NT2/D1 (cell line): ENCODE measurements at regions not wholly inside any gene's neighbourhood (a gene's known extent, or its start where the extent isn't known, plus 50 kb on each side); places are given as distances from the start of the nearest gene placed in this dataset.

Experiments used
- DNase-seq: peaks from one replicate; pipeline ENCODE4 v3.0.0-alpha.2; 2011; ENCODE audit warnings: low read depth, low spot score
- H3K27me3 ChIP-seq: 2 replicates; pipeline ENCODE4 v1.6.0; 2011; ENCODE audit warnings: mild to moderate bottlenecking; ENCODE audit not compliant: insufficient read length, insufficient read depth
- H3K36me3 ChIP-seq: 2 replicates; pipeline ENCODE4 v1.6.1; 2011; ENCODE audit warnings: mild to moderate bottlenecking, low read length, mixed read lengths; ENCODE audit not compliant: insufficient read depth, insufficient read length
- H3K4me1 ChIP-seq: 2 replicates; pipeline ENCODE4 v1.5.1; 2011; ENCODE audit not compliant: insufficient read depth, insufficient read length
- H3K4me3 ChIP-seq: 2 replicates; pipeline ENCODE4 v1.5.1; 2011; ENCODE audit warnings: low read depth; ENCODE audit not compliant: insufficient read length
- H3K9ac ChIP-seq: 2 replicates; pipeline ENCODE4 v1.6.0; 2011; ENCODE audit warnings: low read depth; ENCODE audit not compliant: insufficient read length
- H3K9me3 ChIP-seq: 2 replicates; pipeline ENCODE4 v1.5.1; 2011; ENCODE audit warnings: mild to moderate bottlenecking, low read length; ENCODE audit not compliant: insufficient read depth
- SUZ12 ChIP-seq: IDR thresholded peaks from 2 replicates; pipeline ENCODE4 v1.6.1; 2011; ENCODE audit not compliant: insufficient read length, insufficient read depth; ENCODE audit errors: extremely low read depth
- YY1 ChIP-seq: IDR thresholded peaks from 2 replicates; pipeline ENCODE4 v1.6.1; 2011; ENCODE audit not compliant: insufficient read length, insufficient read depth
- ZNF274 ChIP-seq: IDR thresholded peaks from 2 replicates; pipeline ENCODE4 v1.6.1; 2011; ENCODE audit warnings: mild to moderate bottlenecking, low read depth, low read length

GRCh38 chr5:133882389-133882695 is 86.1 kb downstream of the C5orf15 start:
- DNase-seq = no peak
- Histone ChIP-seq H3K9ac (no peak overlapping the region), H3K27me3 (peaks cover 5% of the 10 kb centered on the region), H3K9me3 (no peaks in the 10 kb centered on the region), H3K4me1 (no peaks in the 10 kb centered on the region), H3K36me3 (no peaks in the 10 kb centered on the region), H3K4me3 (no peak overlapping the region)
- TF ChIP-seq YY1 (no peak), ZNF274 (no peak), SUZ12 (no peak)

GRCh38 chr5:133881576-133882388 is 86.6 kb downstream of the C5orf15 start:
- no peaks in the 10 kb centered on the region for H3K36me3 ChIP-seq
- H3K4me1 ChIP-seq = no peaks in the 10 kb centered on the region
- TF ChIP-seq YY1 (no peak), SUZ12 (no peak), ZNF274 (no peak)
- H3K27me3 ChIP-seq = peaks cover 5% of the 10 kb centered on the region
- DNase-seq = no peak
- H3K9ac ChIP-seq = no peak overlapping the region
- no peak overlapping the region for H3K4me3 ChIP-seq
- no peaks in the 10 kb centered on the region for H3K9me3 ChIP-seq

- Histone ChIP-seq H3K36me3 (no peaks in the 10 kb centered on the region), H3K9ac (no peak overlapping the region), H3K4me1 (no peaks in the 10 kb centered on the region), H3K4me3 (no peak overlapping the region), H3K27me3 (no peaks in the 10 kb centered on the region), H3K9me3 (0 out of 2 replicates have a peak, but pooled peaks cover 9% of the 10 kb centered on the region)
- TF ChIP-seq ZNF274 = no peak
- TF ChIP-seq YY1 = no peak
- TF ChIP-seq SUZ12 = no peak
- no peak for DNase-seq
Measured at GRCh38 chr5:133878236-133878555, 90.2 kb downstream of the C5orf15 start.

- no peak for TF ChIP-seq YY1
- TF ChIP-seq ZNF274 = no peak
- TF ChIP-seq SUZ12 = no peak
- no peak for DNase-seq
- H3K9ac ChIP-seq = no peak overlapping the region
- H3K27me3 ChIP-seq = no peaks in the 10 kb centered on the region
- no peaks in the 10 kb centered on the region for H3K4me1 ChIP-seq
- no peak overlapping the region for H3K4me3 ChIP-seq
- no peaks in the 10 kb centered on the region for H3K36me3 ChIP-seq
- H3K9me3 ChIP-seq = 0 out of 2 replicates have a peak, but pooled peaks cover 9% of the 10 kb centered on the region
Measured at GRCh38 chr5:133877351-133878235, 90.8 kb downstream of the C5orf15 start.

- H3K4me3 ChIP-seq = no peak overlapping the region
- TF ChIP-seq YY1 = no peak
- TF ChIP-seq SUZ12 = no peak
- no peak for TF ChIP-seq ZNF274
- no peaks in the 10 kb centered on the region for H3K27me3 ChIP-seq
- no peaks in the 10 kb centered on the region for H3K4me1 ChIP-seq
- 0 out of 2 replicates have a peak, but pooled peaks cover 9% of the 10 kb centered on the region for H3K9me3 ChIP-seq
- no peak for DNase-seq
- no peaks in the 10 kb centered on the region for H3K36me3 ChIP-seq
- no peak overlapping the region for H3K9ac ChIP-seq
Measured at GRCh38 chr5:133876266-133876665, 92.2 kb downstream of the C5orf15 start.

- Histone ChIP-seq H3K4me3 (no peak overlapping the region), H3K27me3 (no peaks in the 10 kb centered on the region), H3K36me3 (no peaks in the 10 kb centered on the region), H3K4me1 (no peaks in the 10 kb centered on the region), H3K9me3 (0 out of 2 replicates have a peak, but pooled peaks cover 9% of the 10 kb centered on the region), H3K9ac (no peak overlapping the region)
- no peak for TF ChIP-seq YY1
- TF ChIP-seq SUZ12 = no peak
- no peak for TF ChIP-seq ZNF274
- DNase-seq = no peak
Measured at GRCh38 chr5:133875179-133875578, 93.2 kb downstream of the C5orf15 start.

- no peaks in the 10 kb centered on the region for H3K36me3 ChIP-seq
- no peak for TF ChIP-seq ZNF274
- no peak for TF ChIP-seq YY1
- no peak for TF ChIP-seq SUZ12
- H3K4me1 ChIP-seq = no peaks in the 10 kb centered on the region
- DNase-seq = no peak
- 0 out of 2 replicates have a peak, but pooled peaks cover 9% of the 10 kb centered on the region for H3K9me3 ChIP-seq
- H3K27me3 ChIP-seq = no peaks in the 10 kb centered on the region
- H3K4me3 ChIP-seq = no peak overlapping the region
- no peak overlapping the region for H3K9ac ChIP-seq
Measured at GRCh38 chr5:133873449-133873848, 95.0 kb downstream of the C5orf15 start.
